Omental fat pad (tissue), 3 donors: ENCODE measurements at regions not wholly inside any gene's neighbourhood (a gene's known extent, or its start where the extent isn't known, plus 50 kb on each side); places are given as distances from the start of the nearest gene placed in this dataset.

Experiments used
- ATAC-seq: fragments of 150-250 bp; one replicate; pipeline ENCODE4 v1.9.1; 2016; ENCODE audit warnings: mild to moderate bottlenecking, moderate library complexity; ENCODE audit not compliant: low FRiP score
- DNase-seq: peaks from one replicate; pipeline ENCODE4 v3.0.0-alpha.2; 2019; ENCODE audit warnings: low spot score
- CTCF ChIP-seq, 3 donors: fragments of 450-650 bp; IDR thresholded peaks; one replicate each; pipeline ENCODE4 v1.5.1; 2016 to 2017; ENCODE audit warnings: antibody characterized with exemption in 3 of 3, mild to moderate bottlenecking in 3 of 3, moderate library complexity in 2 of 3

- no peak for TF ChIP-seq CTCF (IDR thresholded peaks at IDR 0.05)
- DNase-seq = no peak
- ATAC-seq = no peak
Measured at GRCh38 chr2:200135082-200135481, 171.4 kb upstream of the SPATS2L start.

- DNase-seq (no peak), ATAC-seq (no peak)
- TF ChIP-seq CTCF (IDR thresholded peaks at IDR 0.05) = no peak
Measured at GRCh38 chr2:200136655-200137054, 169.8 kb upstream of the SPATS2L start.

- no peak for DNase-seq
- ATAC-seq = no peak
- TF ChIP-seq CTCF (IDR thresholded peaks at IDR 0.05) = no peak
Measured at GRCh38 chr2:200137271-200137670, 169.2 kb upstream of the SPATS2L start.

- no peak for TF ChIP-seq CTCF (IDR thresholded peaks at IDR 0.05)
- no peak for ATAC-seq
Measured at GRCh38 chr2:200137691-200138090, 168.8 kb upstream of the SPATS2L start.

GRCh38 chr2:200138391-200139124, 167.9 kb upstream of the SPATS2L start:
- DNase-seq = no peak
- ATAC-seq = peak; percentile 70
- no peak for TF ChIP-seq CTCF (IDR thresholded peaks at IDR 0.05)

More at GRCh38 chr2:200137691-200138090, 168.8 kb upstream of the SPATS2L start:
- no peak for DNase-seq

- DNase-seq = no peak
- no peak for TF ChIP-seq CTCF (IDR thresholded peaks at IDR 0.05)
Measured at GRCh38 chr2:200144571-200144970, 161.9 kb upstream of the SPATS2L start.

GRCh38 chr2:200146501-200146900, 160.0 kb upstream of the SPATS2L start:
- DNase-seq (no peak), ATAC-seq (no peak)
- no peak for TF ChIP-seq CTCF (IDR thresholded peaks at IDR 0.05)

More at GRCh38 chr2:200144571-200144970, 161.9 kb upstream of the SPATS2L start:
- no peak for ATAC-seq
